Stomach (tissue), 8 donors: ENCODE measurements at regions not wholly inside any gene's neighbourhood (a gene's known extent, or its start where the extent isn't known, plus 50 kb on each side); places are given as distances from the start of the nearest gene placed in this dataset.

Experiments used
- DNase-seq, 2 donors: peaks; one replicate each; pipeline versions ENCODE4 v3.0.0 to v3.0.0-alpha.2; 2013 to 2019
- H3K27ac ChIP-seq, 5 donors: fragments of 200-600 bp in 4 of 5; sonication (generic) in 4 of 5; one replicate each; pipeline ENCODE4 v1.5.1; 2013 to 2019; ENCODE audit warnings: mild to moderate bottlenecking in 1 of 5, moderate library complexity in 1 of 5
- H3K27me3 ChIP-seq, 3 donors: fragments of 200-600 bp; sonication (generic); one replicate each; pipeline ENCODE4 v1.5.1; 2017 to 2019; ENCODE audit warnings: mixed run types in 1 of 3
- H3K36me3 ChIP-seq, 4 donors: fragments of 200-600 bp; sonication (generic); 1 replicate in 3 of 4; 2 replicates in 1 of 4; pipeline ENCODE4 v1.5.1; 2016 to 2019
- H3K4me1 ChIP-seq, 4 donors: fragments of 200-600 bp; sonication (generic); one replicate each; pipeline ENCODE4 v1.5.1; 2016 to 2019
- H3K4me3 ChIP-seq, 4 donors: fragments of 200-600 bp; sonication (generic) in 3 of 4; one replicate each; pipeline ENCODE4 v1.5.1; 2016 to 2019; ENCODE audit warnings: mild to moderate bottlenecking in 1 of 4
- H3K9me3 ChIP-seq, 4 donors: fragments of 200-600 bp; sonication (generic); one replicate each; pipeline ENCODE4 v1.5.1; 2016 to 2019
- CTCF ChIP-seq, 7 experiments: fragments of 450-650 bp in 4 of 7; fragments of 200-600 bp in 3 of 7; sonication (generic) in 3 of 7; IDR thresholded peaks; one replicate each; pipeline ENCODE4 v1.5.1; 2016 to 2019; ENCODE audit warnings: antibody characterized with exemption in 7 of 7, control low read depth in 2 of 7, mild to moderate bottlenecking in 1 of 7
- EP300 ChIP-seq: sonication (generic); formaldehyde crosslinking; IDR thresholded peaks from one replicate; pipeline ENCODE4 v1.6.1; 2017; ENCODE audit warnings: antibody characterized with exemption
- POLR2A ChIP-seq, 4 donors: fragments of 450-650 bp; IDR thresholded peaks; one replicate each; pipeline ENCODE4 v1.6.1; 2016; ENCODE audit warnings: antibody characterized with exemption in 4 of 4, control low read depth in 2 of 4, mild to moderate bottlenecking in 1 of 4, moderate library complexity in 1 of 4
- POLR2AphosphoS5 ChIP-seq, 3 donors: sonication (generic); formaldehyde crosslinking; IDR thresholded peaks; one replicate each; pipeline ENCODE4 v1.6.1; 2016; ENCODE audit warnings: antibody characterized with exemption in 3 of 3
- WGBS, 5 donors: extraction: QIAGEN DNeasy Blood & Tissue Kit in 3 of 5; methylation state at CpG; one replicate each; pipeline versions ENCODE4 v1.1.5 to v1.1.7; 2013 to 2018; 5-methylcytosine and 5-hydroxymethylcytosine counted together
- intact Hi-C: fragments of 100-400 bp; cut with DNase I; formaldehyde crosslinking; loops from one replicate; pipeline ENCODE4 v1.15.1; 2023; ENCODE audit warnings: low total_unique reads
- donor health status: healthy with polysubstance abuse.
- donor health status: Bipolar disorder and iron deficiency.
- donor health status: healthy.

GRCh38 chr6:100267721-100268123 is 197.0 kb downstream of the SIM1 start:
- Histone ChIP-seq H3K27me3 (no peaks in the 10 kb centered on the region), H3K9me3 (no peaks in the 10 kb centered on the region), H3K4me1 (no peaks in the 10 kb centered on the region), H3K27ac (no peak overlapping the region), H3K4me3 (no peak overlapping the region), H3K36me3 (no peaks in the 10 kb centered on the region)
- intact Hi-C loops: no loop called here
- DNase-seq: no peak
- 65 to 87% (median 80%) methylated on average over 1 of the region's 1 CpG for WGBS, 5 donors
- TF ChIP-seq EP300: no peak
- TF ChIP-seq POLR2A (IDR thresholded peaks at IDR 0.05): no peak
- TF ChIP-seq POLR2AphosphoS5 (IDR thresholded peaks at IDR 0.05): no peak
- no peak for TF ChIP-seq CTCF (IDR thresholded peaks at IDR 0.05)

GRCh38 chr6:100266494-100267401 is 198.0 kb downstream of the SIM1 start:
- Histone ChIP-seq H3K9me3 (no peaks in the 10 kb centered on the region), H3K27me3 (no peaks in the 10 kb centered on the region), H3K36me3 (no peaks in the 10 kb centered on the region), H3K4me3 (no peak overlapping the region), H3K27ac (no peak overlapping the region), H3K4me1 (no peaks in the 10 kb centered on the region)
- WGBS, 5 donors: 79 to 84% (median 83%) methylated on average over 10 of the region's 10 CpGs
- peak in 1 of 2 donors; percentile 6 for DNase-seq
- TF ChIP-seq EP300 (no peak), CTCF (IDR thresholded peaks at IDR 0.05) (no peak), POLR2AphosphoS5 (IDR thresholded peaks at IDR 0.05) (no peak), POLR2A (IDR thresholded peaks at IDR 0.05) (no peak)
- intact Hi-C loops: no loop called here

DNA sequence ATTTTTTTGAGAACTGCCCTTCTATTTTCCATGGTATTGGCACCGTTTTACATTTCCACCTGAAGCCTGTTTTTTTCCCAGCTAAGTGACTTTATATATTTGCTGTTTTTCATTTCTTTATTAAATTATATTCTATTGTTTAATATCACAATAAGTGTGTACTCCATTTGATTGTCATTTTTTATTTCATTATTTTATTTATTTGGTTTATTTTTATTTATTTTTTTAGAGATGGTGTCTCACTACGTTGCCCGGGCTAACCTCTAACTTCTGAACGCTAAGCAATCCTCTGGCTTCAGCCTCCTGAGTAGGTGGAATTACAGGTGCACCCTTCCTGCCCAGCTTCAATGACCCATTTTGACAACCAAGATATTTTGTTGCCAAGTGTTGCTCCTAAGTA is 202.6 kb downstream of the SIM1 start:
- Histone ChIP-seq H3K27ac (no peak overlapping the region), H3K4me3 (no peak overlapping the region), H3K27me3 (no peaks in the 10 kb centered on the region), H3K4me1 (no peaks in the 10 kb centered on the region), H3K9me3 (no peaks in the 10 kb centered on the region), H3K36me3 (no peaks in the 10 kb centered on the region)
- intact Hi-C loops: no loop called here
- DNase-seq: no peak
- no peak for TF ChIP-seq POLR2AphosphoS5 (IDR thresholded peaks at IDR 0.05)
- TF ChIP-seq POLR2A (IDR thresholded peaks at IDR 0.05): no peak
- TF ChIP-seq EP300: no peak
- TF ChIP-seq CTCF (IDR thresholded peaks at IDR 0.05): no peak
- WGBS, 5 donors: 85 to 92% (median 90%) methylated on average over 4 of the region's 4 CpGs

GRCh38 chr6:100261486-100261885 is 203.2 kb downstream of the SIM1 start:
- WGBS, 5 donors: 58 to 76% (median 73%) methylated on average over 2 of the region's 2 CpGs
- intact Hi-C loops: no loop called here
- no peak overlapping the region for H3K4me3 ChIP-seq
- DNase-seq: no peak
- H3K27ac ChIP-seq: no peak overlapping the region
- H3K4me1 ChIP-seq: no peaks in the 10 kb centered on the region
- H3K27me3 ChIP-seq: no peaks in the 10 kb centered on the region
- TF ChIP-seq CTCF (IDR thresholded peaks at IDR 0.05) (no peak), POLR2AphosphoS5 (IDR thresholded peaks at IDR 0.05) (no peak), EP300 (no peak), POLR2A (IDR thresholded peaks at IDR 0.05) (no peak)
- no peaks in the 10 kb centered on the region for H3K9me3 ChIP-seq
- H3K36me3 ChIP-seq: no peaks in the 10 kb centered on the region
